CD14-positive monocyte (primary cell): ENCODE measurements at regions not wholly inside any gene's neighbourhood (a gene's known extent, or its start where the extent isn't known, plus 50 kb on each side); places are given as distances from the start of the nearest gene placed in this dataset.

Source experiments
- DNase-seq, 3 donors: peaks; one replicate each; pipeline ENCODE4 v3.0.0-alpha.2; 2011 to 2022
- H2AFZ ChIP-seq: 2 replicates; pipeline ENCODE4 v1.6.0; 2012; ENCODE audit warnings: mild to moderate bottlenecking, low read depth, low read length, inconsistent platforms; ENCODE audit not compliant: insufficient read depth, poor library complexity, severe bottlenecking
- H3K27ac ChIP-seq, 2 donors: 1 replicate in 1 of 2; 2 replicates in 1 of 2; pipeline ENCODE4 v1.5.1; 2012 to 2013; ENCODE audit warnings: low read length in 2 of 2, control low read depth in 1 of 2, inconsistent platforms in 1 of 2, low read depth in 1 of 2, mild to moderate bottlenecking in 1 of 2
- H3K27me3 ChIP-seq, 2 donors: one replicate each; pipeline versions ENCODE4 v1.6.0 to v1.6.1; 2011 to 2013; ENCODE audit warnings: low read length in 2 of 2; ENCODE audit not compliant: control insufficient read depth in 2 of 2, insufficient read depth in 2 of 2
- H3K36me3 ChIP-seq, 2 donors: replicated peaks in 1 of 2; 1 replicate in 1 of 2; 2 replicates in 1 of 2; pipeline versions ENCODE4 v1.5.1 to v1.6.1; 2012 to 2013; ENCODE audit warnings: low read length in 2 of 2, control low read depth in 1 of 2, inconsistent platforms in 1 of 2, mild to moderate bottlenecking in 1 of 2; ENCODE audit not compliant: insufficient read depth in 2 of 2, control insufficient read depth in 1 of 2
- H3K4me1 ChIP-seq, 2 donors: 1 replicate in 1 of 2; 2 replicates in 1 of 2; pipeline versions ENCODE4 v1.5.1 to v1.6.1; 2012 to 2013; ENCODE audit warnings: low read length in 2 of 2, control low read depth in 1 of 2, inconsistent platforms in 1 of 2, mild to moderate bottlenecking in 1 of 2, moderate library complexity in 1 of 2; ENCODE audit not compliant: insufficient read depth in 2 of 2, control insufficient read depth in 1 of 2
- H3K4me2 ChIP-seq: replicated peaks from 2 replicates; pipeline ENCODE3; 2012; ENCODE audit warnings: low read length, moderate library complexity, mild to moderate bottlenecking; ENCODE audit not compliant: poor library complexity, severe bottlenecking; ENCODE audit errors: extremely low read depth
- H3K4me3 ChIP-seq, 3 experiments: fragments of 200-600 bp in 1 of 3; sonication (generic) in 1 of 3; replicated peaks in 1 of 3; 1 replicate in 2 of 3; 2 replicates in 1 of 3; pipeline ENCODE4 v1.5.1; 2011 to 2013; ENCODE audit warnings: low read length in 3 of 3, mild to moderate bottlenecking in 3 of 3, control low read depth in 2 of 3, low read depth in 2 of 3, inconsistent platforms in 1 of 3, moderate library complexity in 1 of 3
- H3K79me2 ChIP-seq: 2 replicates; pipeline ENCODE4 v1.6.0; 2012; ENCODE audit warnings: mild to moderate bottlenecking, control low read depth, inconsistent platforms, low read length, moderate library complexity; ENCODE audit not compliant: insufficient read depth
- H3K9ac ChIP-seq: 2 replicates; pipeline ENCODE4 v1.6.0; 2017; ENCODE audit warnings: low read length, mild to moderate bottlenecking; ENCODE audit not compliant: insufficient read depth, poor library complexity, severe bottlenecking
- H3K9me3 ChIP-seq, 2 donors: replicated peaks in 1 of 2; 1 replicate in 1 of 2; 2 replicates in 1 of 2; pipeline versions ENCODE4 v1.5.1 to v1.6.1; 2012 to 2013; ENCODE audit warnings: low read length in 2 of 2, control low read depth in 1 of 2; ENCODE audit not compliant: control insufficient read depth in 1 of 2, insufficient read depth in 1 of 2
- H4K20me1 ChIP-seq: 2 replicates; pipeline ENCODE4 v1.6.0; 2012; ENCODE audit warnings: mild to moderate bottlenecking, low read length, control low read depth, moderate library complexity; ENCODE audit not compliant: insufficient read depth
- H3K27ac Mint-ChIP-seq, 7 donors: one replicate each; pipeline ENCODE4 v1.8.0; 2020; ENCODE audit warnings: mild to moderate bottlenecking in 7 of 7, mixed read lengths in 7 of 7, moderate library complexity in 6 of 7, inconsistent platforms in 2 of 7
- H3K27me3 Mint-ChIP-seq, 3 donors: one replicate each; pipeline ENCODE4 v1.8.0; 2021 to 2022; ENCODE audit warnings: low read depth in 3 of 3, mild to moderate bottlenecking in 3 of 3, mixed read lengths in 3 of 3, moderate library complexity in 3 of 3, inconsistent platforms in 1 of 3
- H3K36me3 Mint-ChIP-seq, 2 donors: one replicate each; pipeline ENCODE4 v1.8.0; 2020; ENCODE audit warnings: mixed read lengths in 2 of 2, inconsistent platforms in 1 of 2, mild to moderate bottlenecking in 1 of 2
- H3K4me1 Mint-ChIP-seq: one replicate; pipeline ENCODE4 v1.8.0; 2020; ENCODE audit warnings: mild to moderate bottlenecking, mixed read lengths
- H3K4me3 Mint-ChIP-seq, 2 donors: one replicate each; pipeline ENCODE4 v1.8.0; 2020; ENCODE audit warnings: mild to moderate bottlenecking in 2 of 2, mixed read lengths in 2 of 2, moderate library complexity in 1 of 2
- H3K9me3 Mint-ChIP-seq, 7 donors: one replicate each; pipeline ENCODE4 v1.8.0; 2020 to 2022; ENCODE audit warnings: mixed read lengths in 7 of 7, mild to moderate bottlenecking in 6 of 7, moderate library complexity in 6 of 7, inconsistent platforms in 2 of 7
- WGBS: methylation state at CpG from one replicate; pipeline ENCODE4 v1.1.5; 2013; ENCODE audit warnings: missing lambda C conversion rate; ENCODE audit not compliant: insufficient coverage; 5-methylcytosine and 5-hydroxymethylcytosine counted together
- intact Hi-C, 2 donors: fragments of 100-400 bp; cut with micrococcal nuclease; formaldehyde crosslinking; loops; one replicate each; pipeline versions ENCODE4 v1.15.0 to v1.15.1; 2023
- TF ChIP-seq, protein P1 (sequence below): fragments of 200-600 bp; IDR thresholded peaks from one replicate; pipeline ENCODE4 v1.8.0; 2022; ENCODE audit warnings: antibody characterized with exemption, mild to moderate bottlenecking

DNA sequence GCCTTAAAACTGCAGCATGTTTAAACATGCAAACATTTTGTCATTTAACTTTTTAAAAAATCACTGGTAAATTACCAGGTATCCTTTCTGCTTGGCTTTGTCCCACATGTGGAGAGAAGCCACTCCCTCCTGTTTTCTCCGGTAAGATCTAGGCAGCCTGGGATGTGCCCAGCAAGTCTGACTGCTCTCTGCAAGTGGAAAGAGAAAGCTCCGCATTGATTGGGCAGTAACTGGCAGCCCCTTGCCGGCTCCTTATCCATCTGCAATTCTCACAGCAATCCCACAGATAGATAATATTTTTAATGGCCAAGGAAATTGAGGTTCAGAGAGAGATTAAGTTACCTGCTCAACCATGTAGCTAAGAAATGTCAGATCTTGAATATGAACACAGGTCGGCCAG lies 136.1 kb downstream of the TMEM200C start:
- H2AFZ ChIP-seq, result no peak overlapping the region
- no peaks in the 10 kb centered on the region for H3K4me1 ChIP-seq
- no peaks in the 10 kb centered on the region for H3K4me1 Mint-ChIP-seq
- peaks cover 0 to 3% of the 10 kb centered on the region in 2 donors for H3K27me3 ChIP-seq
- no peaks in the 10 kb centered on the region for H3K9me3 ChIP-seq
- no peak overlapping the region for H3K4me3 Mint-ChIP-seq
- TF ChIP-seq, protein P1, sequence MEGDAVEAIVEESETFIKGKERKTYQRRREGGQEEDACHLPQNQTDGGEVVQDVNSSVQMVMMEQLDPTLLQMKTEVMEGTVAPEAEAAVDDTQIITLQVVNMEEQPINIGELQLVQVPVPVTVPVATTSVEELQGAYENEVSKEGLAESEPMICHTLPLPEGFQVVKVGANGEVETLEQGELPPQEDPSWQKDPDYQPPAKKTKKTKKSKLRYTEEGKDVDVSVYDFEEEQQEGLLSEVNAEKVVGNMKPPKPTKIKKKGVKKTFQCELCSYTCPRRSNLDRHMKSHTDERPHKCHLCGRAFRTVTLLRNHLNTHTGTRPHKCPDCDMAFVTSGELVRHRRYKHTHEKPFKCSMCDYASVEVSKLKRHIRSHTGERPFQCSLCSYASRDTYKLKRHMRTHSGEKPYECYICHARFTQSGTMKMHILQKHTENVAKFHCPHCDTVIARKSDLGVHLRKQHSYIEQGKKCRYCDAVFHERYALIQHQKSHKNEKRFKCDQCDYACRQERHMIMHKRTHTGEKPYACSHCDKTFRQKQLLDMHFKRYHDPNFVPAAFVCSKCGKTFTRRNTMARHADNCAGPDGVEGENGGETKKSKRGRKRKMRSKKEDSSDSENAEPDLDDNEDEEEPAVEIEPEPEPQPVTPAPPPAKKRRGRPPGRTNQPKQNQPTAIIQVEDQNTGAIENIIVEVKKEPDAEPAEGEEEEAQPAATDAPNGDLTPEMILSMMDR, result no peak
- no peaks in the 10 kb centered on the region for H3K79me2 ChIP-seq
- WGBS, result 25% methylated on average over 1 of the region's 4 CpGs
- H3K4me3 ChIP-seq, result no peak overlapping the region
- H3K36me3 Mint-ChIP-seq, result no peaks in the 10 kb centered on the region
- peaks cover 0 to 2% (median 2%) of the 10 kb centered on the region in 3 donors for H3K27me3 Mint-ChIP-seq
- H3K4me2 ChIP-seq, result no peak overlapping the region
- intact Hi-C loops, result no loop called here
- peaks cover 0 to 9% (median 3%) of the 10 kb centered on the region in 7 donors for H3K9me3 Mint-ChIP-seq
- no peak overlapping the region for H3K27ac Mint-ChIP-seq
- no peak for DNase-seq
- no peak overlapping the region for H3K27ac ChIP-seq
- no peak overlapping the region for H3K9ac ChIP-seq
- no peaks in the 10 kb centered on the region for H4K20me1 ChIP-seq
- no peaks in the 10 kb centered on the region for H3K36me3 ChIP-seq

DNA sequence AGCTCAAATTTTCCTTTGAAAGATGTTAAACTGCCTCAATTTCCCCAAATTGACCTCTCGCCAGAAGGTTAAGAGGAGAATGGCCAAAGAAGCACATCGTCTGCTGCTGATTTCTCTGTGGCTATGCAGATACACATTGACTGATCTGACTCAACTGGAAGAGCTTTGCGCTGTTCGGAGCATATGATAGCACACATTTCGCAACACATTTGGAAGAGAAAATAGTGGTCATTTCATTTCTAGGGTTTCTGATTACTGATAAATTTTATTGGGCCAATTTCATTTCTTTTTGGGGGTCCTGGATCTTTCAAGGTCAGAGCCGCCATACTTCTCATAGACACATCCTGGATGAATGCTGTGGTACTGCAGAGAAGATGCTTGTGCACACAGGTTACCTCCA lies 138.5 kb downstream of the TMEM200C start:
- Histone ChIP-seq H3K4me2 (no peak overlapping the region), H3K9me3 (no peaks in the 10 kb centered on the region), H3K27me3 (peaks cover 0 to 3% of the 10 kb centered on the region in 2 donors), H3K36me3 (no peaks in the 10 kb centered on the region), H3K27ac (no peak overlapping the region), H3K4me3 (no peak overlapping the region), H3K79me2 (no peaks in the 10 kb centered on the region), H3K9ac (no peak overlapping the region), H4K20me1 (no peaks in the 10 kb centered on the region), H2AFZ (no peak overlapping the region), H3K4me1 (no peaks in the 10 kb centered on the region)
- TF ChIP-seq, protein P1, result no peak
- no peak for DNase-seq
- intact Hi-C loops, result no loop called here
- Mint-ChIP-seq H3K36me3 (no peaks in the 10 kb centered on the region), H3K27me3 (peaks cover 0 to 2% (median 2%) of the 10 kb centered on the region in 3 donors), H3K9me3 (peaks cover 0 to 9% (median 4%) of the 10 kb centered on the region in 7 donors), H3K27ac (no peak overlapping the region), H3K4me3 (no peak overlapping the region), H3K4me1 (no peaks in the 10 kb centered on the region)
- 82% methylated on average over 5 of the region's 6 CpGs for WGBS
